H1 (cell line): ENCODE measurements at regions not wholly inside any gene's neighbourhood (a gene's known extent, or its start where the extent isn't known, plus 50 kb on each side); places are given as distances from the start of the nearest gene placed in this dataset.

Source experiments
- ATF2 ChIP-seq: IDR thresholded peaks from 2 replicates; pipeline ENCODE4 v1.6.1; 2012; ENCODE audit warnings: low read length, inconsistent platforms
- BCL11A ChIP-seq, 2 experiments: IDR thresholded peaks; one replicate each; pipeline ENCODE4 v1.6.1; 2011; ENCODE audit warnings: low read depth in 2 of 2, low read length in 2 of 2, mild to moderate bottlenecking in 2 of 2
- POLR2A ChIP-seq, 2 experiments: IDR thresholded peaks; 1 replicate in 1 of 2; 2 replicates in 1 of 2; pipeline ENCODE4 v1.6.1; 2011; ENCODE audit warnings: low read depth in 2 of 2, low read length in 2 of 2, mild to moderate bottlenecking in 2 of 2; ENCODE audit errors: control extremely low read depth in 1 of 2
- RAD21 ChIP-seq, 2 experiments: IDR thresholded peaks in 1 of 2; conservative IDR thresholded peaks in 1 of 2; 2 replicates each; pipeline ENCODE4 v1.6.1; 2011; ENCODE audit warnings: low read depth in 2 of 2, low read length in 2 of 2, improper control_type of control experiment in 1 of 2, inconsistent platforms in 1 of 2, mild to moderate bottlenecking in 1 of 2, moderate library complexity in 1 of 2
- SIN3A ChIP-seq, 2 experiments: IDR thresholded peaks in 1 of 2; conservative IDR thresholded peaks in 1 of 2; 2 replicates each; pipeline ENCODE4 v1.6.1; 2011 to 2012; ENCODE audit warnings: low read length in 2 of 2, improper control_type of control experiment in 1 of 2, low read depth in 1 of 2, mild to moderate bottlenecking in 1 of 2
- SUZ12 ChIP-seq: fragments of 200-600 bp; sonication (generic); IDR thresholded peaks from 2 replicates; pipeline ENCODE4 v1.6.1; 2012; ENCODE audit warnings: mild to moderate bottlenecking, inconsistent platforms, low read length, moderate library complexity, mixed read lengths
- TAF1 ChIP-seq: IDR thresholded peaks from 2 replicates; pipeline ENCODE4 v1.6.1; 2011; ENCODE audit warnings: mild to moderate bottlenecking, low read depth, low read length
- TBP ChIP-seq: IDR thresholded peaks from 2 replicates; pipeline ENCODE4 v1.6.1; 2011; ENCODE audit warnings: low read depth, low read length, improper control_type of control experiment
- YY1 ChIP-seq: IDR thresholded peaks from 2 replicates; pipeline ENCODE4 v1.6.1; 2011; ENCODE audit warnings: low read depth, mild to moderate bottlenecking, low read length
- TF ChIP-seq, protein P1 (sequence below), 3 experiments: IDR thresholded peaks; 1 replicate in 2 of 3; 2 replicates in 1 of 3; pipeline versions ENCODE4 v1.5.1 to v1.6.1; 2011; ENCODE audit warnings: low read length in 3 of 3, mild to moderate bottlenecking in 3 of 3, inconsistent platforms in 2 of 3, low read depth in 1 of 3, moderate library complexity in 1 of 3; ENCODE audit not compliant: insufficient read depth in 1 of 3; ENCODE audit errors: control extremely low read depth in 1 of 3
- TF ChIP-seq, protein P2 (sequence below): IDR thresholded peaks from 2 replicates; pipeline ENCODE4 v1.6.1; 2011; ENCODE audit warnings: low read length, improper control_type of control experiment

DNA sequence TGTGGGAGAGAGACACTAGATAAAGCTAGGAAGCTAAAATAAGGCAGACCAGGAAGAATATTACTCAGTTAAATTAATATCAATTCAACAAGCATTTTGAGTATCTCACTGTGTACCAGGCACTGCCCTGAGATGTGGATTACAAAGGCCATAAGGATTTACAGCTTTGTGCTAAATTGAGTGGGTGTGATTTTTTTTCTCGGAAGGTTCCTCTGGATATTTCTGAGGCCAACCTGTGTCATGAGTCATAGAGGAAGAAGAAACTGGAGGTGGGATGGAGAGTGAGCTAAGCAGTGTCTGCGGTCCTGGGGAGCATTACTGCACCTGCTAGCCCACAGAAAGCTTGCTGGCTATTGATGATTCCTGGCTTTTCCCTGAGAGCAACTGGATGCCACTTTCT, 135.2 kb downstream of the RFPL4B start:
- TF ChIP-seq, protein P1, sequence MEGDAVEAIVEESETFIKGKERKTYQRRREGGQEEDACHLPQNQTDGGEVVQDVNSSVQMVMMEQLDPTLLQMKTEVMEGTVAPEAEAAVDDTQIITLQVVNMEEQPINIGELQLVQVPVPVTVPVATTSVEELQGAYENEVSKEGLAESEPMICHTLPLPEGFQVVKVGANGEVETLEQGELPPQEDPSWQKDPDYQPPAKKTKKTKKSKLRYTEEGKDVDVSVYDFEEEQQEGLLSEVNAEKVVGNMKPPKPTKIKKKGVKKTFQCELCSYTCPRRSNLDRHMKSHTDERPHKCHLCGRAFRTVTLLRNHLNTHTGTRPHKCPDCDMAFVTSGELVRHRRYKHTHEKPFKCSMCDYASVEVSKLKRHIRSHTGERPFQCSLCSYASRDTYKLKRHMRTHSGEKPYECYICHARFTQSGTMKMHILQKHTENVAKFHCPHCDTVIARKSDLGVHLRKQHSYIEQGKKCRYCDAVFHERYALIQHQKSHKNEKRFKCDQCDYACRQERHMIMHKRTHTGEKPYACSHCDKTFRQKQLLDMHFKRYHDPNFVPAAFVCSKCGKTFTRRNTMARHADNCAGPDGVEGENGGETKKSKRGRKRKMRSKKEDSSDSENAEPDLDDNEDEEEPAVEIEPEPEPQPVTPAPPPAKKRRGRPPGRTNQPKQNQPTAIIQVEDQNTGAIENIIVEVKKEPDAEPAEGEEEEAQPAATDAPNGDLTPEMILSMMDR (IDR thresholded peaks at IDR 0.05; ENCODE audit: control extremely low read depth in 1 of 3, insufficient read depth in 1 of 3, low read depth in 1 of 3, low read length in 3 of 3): no peak
- TF ChIP-seq SIN3A (conservative IDR thresholded peaks at IDR 0.05 in 1 of 2, IDR thresholded peaks at IDR 0.05 in 1 of 2; ENCODE audit: low read depth in 1 of 2, low read length in 2 of 2) (no peak), TBP (no peak), BCL11A (IDR thresholded peaks at IDR 0.05; ENCODE audit: low read depth in 2 of 2, low read length in 2 of 2) (no peak), SUZ12 (no peak), POLR2A (IDR thresholded peaks at IDR 0.05; ENCODE audit: control extremely low read depth in 1 of 2, low read depth in 2 of 2, low read length in 2 of 2) (no peak), TAF1 (no peak), ATF2 (no peak), RAD21 (IDR thresholded peaks at IDR 0.05 in 1 of 2, conservative IDR thresholded peaks at IDR 0.05 in 1 of 2; ENCODE audit: low read depth in 2 of 2, low read length in 2 of 2) (no peak), YY1 (no peak)
- TF ChIP-seq, protein P2, sequence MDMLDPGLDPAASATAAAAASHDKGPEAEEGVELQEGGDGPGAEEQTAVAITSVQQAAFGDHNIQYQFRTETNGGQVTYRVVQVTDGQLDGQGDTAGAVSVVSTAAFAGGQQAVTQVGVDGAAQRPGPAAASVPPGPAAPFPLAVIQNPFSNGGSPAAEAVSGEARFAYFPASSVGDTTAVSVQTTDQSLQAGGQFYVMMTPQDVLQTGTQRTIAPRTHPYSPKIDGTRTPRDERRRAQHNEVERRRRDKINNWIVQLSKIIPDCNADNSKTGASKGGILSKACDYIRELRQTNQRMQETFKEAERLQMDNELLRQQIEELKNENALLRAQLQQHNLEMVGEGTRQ: no peak
